ENCODE measurements at regions not wholly inside any gene's neighbourhood (a gene's known extent, or its start where the extent isn't known, plus 50 kb on each side); places are given as distances from the start of the nearest gene placed in this dataset.
A peak's percentile ranks its signal among the peaks of the same experiment; 100 is the strongest.

DNA sequence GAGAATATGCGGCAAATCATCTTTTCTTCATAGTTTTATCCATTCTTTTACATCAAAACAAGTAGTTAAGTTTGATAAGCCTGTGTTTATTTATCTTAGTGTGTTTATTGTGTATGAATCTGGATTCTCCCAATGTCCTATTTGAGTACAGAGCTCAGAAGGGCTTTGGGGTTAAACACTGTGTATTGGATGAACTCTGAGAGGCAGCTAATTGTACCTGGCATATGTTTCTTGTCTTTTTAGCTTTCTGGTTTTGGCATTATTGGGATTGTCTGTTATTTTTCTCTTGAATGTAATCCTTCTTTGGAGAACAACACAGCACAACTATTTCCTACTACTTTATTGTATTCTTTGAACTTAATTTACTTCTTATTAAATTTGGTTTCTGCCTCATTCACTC is 906.9 kb downstream of the ADGRL2 start:
- no peak for DNase-seq

DNA sequence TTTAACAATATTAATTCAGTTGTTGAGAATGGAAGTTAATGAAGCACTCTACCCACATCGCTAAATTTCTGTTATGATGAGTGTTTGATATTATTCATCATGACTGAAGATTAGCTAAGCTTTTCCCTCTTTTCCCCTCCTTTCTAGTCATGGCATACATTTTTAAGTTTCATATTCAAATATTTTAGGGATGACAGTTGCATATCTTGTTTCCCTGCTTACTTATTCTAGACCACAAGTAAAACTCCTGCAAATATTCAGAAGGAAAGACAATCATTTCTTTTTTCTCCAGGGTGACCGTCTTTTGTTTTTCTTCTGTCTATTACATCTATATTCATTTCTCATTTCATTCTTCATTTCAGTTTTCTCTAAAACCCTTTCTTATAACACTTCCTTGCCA is 906.0 kb downstream of the ADGRL2 start:
- DNase-seq, result no peak

DNA sequence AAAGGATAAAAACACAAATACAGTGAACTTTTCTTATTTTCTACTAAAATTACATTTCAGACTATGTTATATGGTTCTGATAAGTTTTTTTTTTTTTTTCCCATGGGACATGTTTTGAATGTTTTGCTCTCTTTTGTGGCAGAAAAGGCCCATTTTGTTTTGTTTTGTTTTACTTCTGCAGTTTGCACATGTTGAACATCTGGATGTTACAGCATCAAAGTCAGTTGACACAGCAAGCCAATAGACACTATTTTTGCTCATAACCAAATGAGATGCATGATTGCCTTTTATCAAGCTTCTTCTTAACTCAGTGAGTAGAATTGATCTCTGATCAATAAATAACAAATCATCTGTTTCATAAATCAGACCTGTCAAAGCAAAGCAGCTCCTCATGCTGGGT is 904.2 kb downstream of the ADGRL2 start:
- DNase-seq, result no peak

DNA sequence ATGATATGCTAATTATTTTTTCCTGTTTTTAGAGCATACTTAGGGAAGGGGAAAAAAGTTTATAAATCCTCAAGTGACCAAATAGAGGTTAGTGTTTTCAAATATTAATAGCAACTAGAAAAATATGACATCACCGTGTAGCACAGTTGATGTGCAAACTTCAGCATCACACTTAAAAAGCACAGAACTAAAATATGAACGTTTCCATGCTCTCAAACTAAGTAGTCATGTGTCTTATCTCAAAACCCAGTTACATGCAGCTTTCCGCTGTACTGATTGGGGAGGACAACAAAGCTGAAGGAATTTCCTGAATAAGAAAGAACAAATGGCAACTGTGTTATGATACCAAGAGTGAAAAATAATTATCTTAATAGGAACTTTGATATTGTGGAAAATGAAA is 903.7 kb downstream of the ADGRL2 start:
- no peak for DNase-seq

DNA sequence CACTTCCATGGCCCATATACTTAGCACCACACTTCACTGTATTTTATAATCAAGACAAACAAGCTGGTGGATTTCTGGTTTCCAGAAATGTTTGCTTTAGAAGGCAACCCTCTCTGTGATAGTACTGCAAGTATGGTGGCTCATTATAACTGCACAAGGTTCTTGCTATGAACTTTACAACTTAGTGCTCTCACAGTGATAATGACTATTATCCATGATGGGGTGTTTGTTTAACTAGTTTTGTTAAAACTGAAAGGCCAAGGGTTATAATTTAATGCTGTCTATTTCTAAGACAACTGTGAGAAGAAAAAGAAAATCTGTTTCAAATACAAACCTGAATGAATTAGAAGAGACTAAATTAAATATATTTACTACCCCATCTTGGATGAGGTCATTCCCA is 903.2 kb downstream of the ADGRL2 start:
- DNase-seq, result no peak

DNA sequence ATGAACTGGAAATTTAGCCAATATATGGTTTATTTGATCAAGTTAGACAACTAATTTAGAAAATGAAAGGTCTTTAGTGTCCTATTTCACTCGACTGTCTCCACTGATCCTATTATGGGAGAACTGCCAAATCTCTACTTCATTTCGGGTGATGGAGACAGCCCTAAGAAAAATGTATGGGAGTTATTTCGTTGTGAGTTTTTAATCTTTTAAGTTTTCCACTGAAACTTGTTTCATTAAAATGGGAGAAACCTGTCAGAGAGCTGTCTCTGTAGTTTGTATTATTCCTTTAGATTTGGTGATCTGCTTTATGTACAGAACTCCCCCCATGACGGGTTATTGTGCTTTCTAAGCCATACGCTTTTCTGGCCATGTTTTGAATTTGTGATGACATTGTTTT is 899.7 kb downstream of the ADGRL2 start:
- no peak for DNase-seq

DNA sequence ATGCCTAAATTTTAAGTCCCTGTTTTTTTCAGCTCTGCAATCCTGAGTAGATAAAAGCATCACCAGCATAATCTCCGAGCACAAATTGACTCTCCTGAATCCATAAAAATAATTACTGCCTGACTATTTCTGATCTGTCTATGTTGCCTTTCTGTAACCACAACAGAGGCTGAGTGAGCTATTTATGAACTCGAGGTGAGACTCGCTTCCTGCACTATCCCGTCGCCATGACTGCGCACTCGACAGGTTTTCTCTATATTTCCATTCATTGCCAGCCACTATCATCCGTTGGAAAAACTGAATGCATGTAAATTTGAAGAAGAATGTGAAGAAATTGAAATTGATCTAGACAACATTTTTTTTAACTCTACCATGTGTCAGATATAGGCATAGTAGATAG is 897.2 kb downstream of the ADGRL2 start:
- no peak for DNase-seq

DNA sequence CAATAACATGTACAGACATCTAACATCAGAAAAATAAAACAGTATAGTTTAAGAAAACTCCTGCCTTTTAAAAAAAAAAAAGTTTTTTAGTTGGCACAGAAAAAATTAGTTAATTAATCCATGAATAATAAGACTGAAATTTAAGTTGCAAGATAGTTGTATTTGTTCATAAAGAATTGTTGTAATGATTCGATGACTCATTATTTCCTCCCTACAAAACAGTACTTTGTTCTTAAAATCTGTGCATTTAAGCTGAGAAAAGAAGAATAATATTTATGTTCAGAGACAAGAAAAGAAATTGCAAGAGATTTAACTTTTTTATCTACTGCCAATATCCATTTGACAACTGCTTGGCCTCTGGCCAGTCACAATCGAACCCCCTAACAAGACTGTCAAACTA is 894.7 kb downstream of the ADGRL2 start:
- no peak for DNase-seq

DNA sequence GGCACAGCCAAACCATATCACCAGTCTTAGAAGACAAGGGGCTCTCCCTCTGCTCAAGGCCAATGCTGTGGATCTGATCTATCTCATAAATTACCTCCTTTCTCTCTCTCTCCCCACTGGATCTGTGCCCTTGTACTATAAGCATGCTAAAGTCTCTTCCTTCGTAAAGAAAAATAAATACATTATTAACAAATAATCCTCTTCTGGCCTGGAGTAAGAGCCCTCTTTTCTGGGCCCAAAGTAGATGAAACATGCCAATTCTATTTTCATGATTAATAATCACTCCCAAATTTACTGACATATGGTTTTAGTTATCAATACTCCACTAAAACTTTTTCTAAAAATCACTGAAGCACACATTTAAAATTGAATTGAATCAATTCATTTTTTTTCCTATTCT is 889.7 kb downstream of the ADGRL2 start:
- no peak for DNase-seq

DNA sequence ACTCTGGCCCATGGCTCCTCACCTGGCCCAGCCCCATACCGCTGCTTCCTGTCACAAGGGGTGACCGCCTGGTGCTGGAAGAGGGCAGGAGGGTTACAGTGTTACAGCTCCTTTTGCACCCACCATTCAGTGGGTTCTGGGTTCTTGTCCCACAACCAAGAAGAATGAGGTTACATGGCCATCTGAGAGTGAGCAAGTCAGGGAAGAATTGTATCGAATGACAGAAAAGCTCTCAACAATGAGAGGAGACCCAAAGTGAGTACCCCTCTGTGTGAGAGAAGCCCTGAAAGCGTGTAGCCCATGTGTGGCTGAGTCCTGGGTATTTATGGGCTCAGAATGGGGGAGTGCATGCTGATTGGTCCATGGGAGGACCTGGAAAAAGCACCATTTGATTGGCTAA is 888.5 kb downstream of the ADGRL2 start:
- DNase-seq, result no peak

DNA sequence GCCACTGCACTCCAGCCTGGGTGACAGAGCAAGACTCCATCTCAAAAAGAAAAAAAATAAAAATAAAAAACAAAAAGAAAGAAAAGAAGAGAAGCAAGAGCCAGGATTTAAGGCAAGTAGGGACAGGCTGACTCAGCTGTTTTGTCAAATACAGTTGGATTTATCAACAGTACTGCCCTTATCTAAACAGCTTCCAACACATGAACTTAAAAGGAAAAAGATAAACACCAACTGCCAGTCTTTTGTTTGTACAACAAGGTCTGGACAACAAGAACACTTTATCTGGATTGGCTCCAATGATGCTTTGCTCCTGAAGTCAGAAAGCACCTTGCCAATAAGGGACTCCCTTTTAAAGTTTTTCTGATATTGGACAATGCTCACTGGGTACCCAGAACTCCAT is 886.0 kb downstream of the ADGRL2 start:
- DNase-seq, result no peak

DNA sequence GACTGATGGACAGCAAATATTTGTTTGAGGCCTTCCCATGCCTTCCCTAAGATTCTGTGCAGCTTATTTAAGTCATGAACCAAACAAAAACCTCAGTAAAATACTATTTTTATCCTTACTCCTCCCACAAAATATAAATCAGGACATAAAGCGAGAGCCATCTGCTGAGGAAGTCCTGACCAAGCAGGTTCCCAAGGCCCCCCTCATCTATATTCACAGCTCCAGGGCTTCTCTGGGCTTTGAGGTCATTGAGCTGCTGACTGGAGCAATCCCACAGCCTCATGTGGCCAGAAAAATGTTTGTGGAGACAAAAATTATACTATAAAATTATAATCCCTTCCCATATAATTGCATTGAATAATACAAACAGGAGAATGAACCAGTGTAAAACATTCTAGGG is 846.2 kb downstream of the ADGRL2 start:
- DNase-seq, result no peak

DNA sequence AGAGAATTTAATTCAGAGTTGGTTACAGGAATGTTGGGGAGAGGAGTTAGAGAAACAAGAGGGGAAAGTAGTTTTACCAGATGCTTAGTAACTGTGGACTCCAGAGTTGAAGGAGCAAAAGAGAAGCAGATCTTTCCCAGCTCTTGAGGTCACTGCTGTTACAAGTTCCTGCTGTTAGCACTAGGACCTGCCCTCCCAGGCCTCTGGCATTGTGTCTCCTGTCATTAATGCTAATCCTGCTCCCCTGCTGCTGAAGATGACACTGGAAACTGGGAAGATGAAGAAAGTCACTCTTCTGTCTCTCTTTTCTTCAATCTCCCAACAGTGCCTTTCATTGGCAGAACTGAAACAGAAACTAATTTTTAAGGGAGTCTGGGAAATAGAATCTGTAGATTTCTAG is 845.6 kb downstream of the ADGRL2 start:
- no peak for DNase-seq

DNA sequence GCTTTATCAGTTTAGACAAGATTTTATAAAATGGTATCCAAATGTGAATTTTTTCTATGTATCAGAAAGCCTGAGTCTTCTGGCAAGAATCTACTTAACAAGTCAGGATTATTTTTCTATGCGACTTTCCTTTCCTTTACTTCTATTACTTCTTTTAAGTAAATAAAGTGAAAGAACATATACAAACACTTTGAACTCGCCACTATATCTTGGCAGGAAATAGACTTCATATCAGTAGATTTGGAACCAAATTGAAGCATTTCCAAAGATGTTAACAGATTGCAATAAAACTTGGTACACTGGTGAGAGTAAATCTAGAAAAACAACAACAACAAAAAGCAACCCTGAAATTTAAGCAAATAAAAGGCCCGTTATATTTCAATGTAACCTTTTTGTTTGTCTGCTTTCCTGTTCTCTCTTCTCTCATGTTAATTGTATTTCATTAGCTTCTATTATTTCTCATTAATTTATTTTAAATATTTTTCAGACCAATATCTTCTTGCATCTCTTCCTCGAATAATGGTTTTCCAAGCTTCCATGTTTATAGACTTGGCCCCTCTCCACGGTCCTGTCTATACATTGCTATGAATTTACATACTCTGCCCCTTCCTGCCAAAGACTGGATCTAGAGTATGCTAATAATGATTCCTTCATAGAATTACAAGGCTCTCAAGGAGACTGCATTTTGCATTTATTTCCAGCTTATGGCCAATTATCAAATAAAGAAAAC is 843.6 kb downstream of the ADGRL2 start:
- DNase-seq, result no peak

DNA sequence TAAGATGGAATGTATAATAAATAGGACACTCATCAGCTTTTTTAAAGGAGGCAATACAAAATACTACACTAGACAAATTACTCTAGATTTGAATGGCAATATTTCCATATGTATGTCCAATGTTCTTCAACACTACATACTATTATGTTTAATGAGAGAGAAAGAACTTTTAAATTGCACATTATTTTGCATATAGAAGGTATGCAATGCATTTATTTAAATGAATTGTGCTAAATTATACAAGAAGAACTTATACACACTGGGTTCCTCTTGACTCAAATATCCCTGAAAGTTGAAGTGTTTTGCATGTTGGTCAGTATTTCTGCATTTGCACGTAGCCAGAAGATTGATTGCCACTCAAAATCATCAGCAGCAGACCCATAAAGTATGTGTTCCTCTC is 839.6 kb downstream of the ADGRL2 start:
- no peak for DNase-seq

DNA sequence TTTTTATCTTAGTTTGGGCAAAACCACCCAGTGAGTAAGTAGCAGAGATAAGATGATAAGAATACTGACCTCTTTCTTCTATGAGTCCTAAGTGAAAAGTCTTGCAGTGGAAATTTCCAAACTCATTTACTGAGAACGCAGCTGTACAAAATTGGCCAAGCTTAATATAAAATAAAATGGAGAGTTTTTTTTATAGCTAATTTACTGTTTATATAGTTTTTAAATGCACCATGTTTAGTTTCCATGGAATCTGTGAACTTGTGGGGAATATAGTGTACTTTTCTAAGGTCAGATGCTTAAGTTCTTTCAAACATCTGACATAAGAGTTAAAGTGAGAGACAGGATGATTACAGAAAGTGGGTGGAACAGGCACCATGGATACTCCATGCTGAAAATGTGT is 833.5 kb downstream of the ADGRL2 start:
- DNase-seq, result no peak

DNA sequence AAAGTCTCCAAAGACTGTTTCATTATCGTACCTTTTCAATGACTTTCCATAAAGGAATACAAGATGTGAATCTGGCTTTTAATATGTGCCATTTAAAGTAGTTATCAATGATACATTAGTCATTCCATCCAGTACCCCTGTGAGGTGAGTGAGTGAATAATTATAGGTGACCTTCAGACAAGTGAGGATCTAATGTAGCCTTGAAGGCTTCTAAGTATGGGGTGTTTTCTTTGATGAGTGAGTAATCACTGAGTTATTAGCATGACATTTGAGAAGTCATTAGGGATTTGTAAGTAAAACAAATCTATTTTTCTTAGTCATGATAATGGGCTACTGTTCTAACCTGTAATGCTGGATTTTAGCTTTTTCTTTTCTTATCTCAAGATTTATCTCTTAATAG is 831.4 kb downstream of the ADGRL2 start:
- DNase-seq, result peak; percentile 25

DNA sequence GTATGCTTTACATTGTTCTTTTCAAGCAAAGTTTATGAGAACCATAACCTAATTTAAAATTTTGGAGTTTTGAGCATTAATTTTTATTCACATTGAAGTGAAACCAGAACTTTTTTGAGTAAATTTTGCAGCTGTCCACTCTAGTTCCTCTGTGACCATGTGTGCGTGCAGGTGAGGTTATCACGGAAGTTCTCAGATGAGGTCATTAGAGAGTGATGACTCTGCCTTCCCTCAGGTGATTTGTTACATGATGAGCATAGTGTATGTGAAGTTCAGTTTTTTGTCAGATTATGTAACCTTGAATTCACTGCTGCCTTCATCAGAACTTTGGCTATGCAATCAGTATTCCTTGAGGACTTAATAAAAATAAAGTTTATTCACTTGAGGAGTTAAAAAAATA is 828.2 kb downstream of the ADGRL2 start:
- DNase-seq, result no peak

DNA sequence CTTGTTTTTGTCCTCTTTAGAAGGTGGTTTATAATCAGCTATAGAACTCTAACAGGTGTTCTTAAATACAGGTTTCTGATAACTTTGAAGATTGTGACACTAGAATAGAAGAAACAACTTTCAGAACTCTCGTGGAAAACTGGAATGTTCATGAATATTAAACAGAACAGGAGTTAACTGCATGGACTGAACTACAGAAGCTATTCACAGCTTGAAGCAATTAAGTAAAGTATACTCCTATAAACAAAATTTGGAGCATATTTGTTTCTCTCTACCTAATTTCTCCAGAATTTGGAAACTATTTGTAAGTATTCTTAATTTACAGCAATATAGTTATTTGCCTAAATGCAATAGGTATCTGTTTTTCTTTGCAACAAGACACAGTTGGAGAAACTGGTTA is 824.8 kb downstream of the ADGRL2 start:
- DNase-seq, result no peak

DNA sequence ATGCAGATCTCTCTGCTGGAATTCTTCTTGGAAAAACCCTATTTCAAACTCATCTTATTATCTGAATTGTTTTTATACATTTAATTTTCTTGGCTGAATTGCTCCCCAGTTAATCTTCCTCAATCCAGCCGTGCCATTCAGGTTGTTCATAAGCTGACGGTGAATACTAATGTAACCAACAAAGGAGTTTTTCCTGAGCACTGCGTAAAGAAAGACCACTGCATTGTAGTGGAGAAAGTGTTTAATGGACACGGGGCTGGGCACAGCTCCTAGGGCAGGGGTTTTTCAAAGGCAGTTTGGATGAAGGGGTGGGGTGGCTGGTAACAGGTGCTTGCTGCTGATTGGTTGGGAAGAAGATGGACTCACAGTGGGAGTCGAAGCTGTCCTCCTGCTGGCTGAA is 820.3 kb downstream of the ADGRL2 start:
- DNase-seq, result no peak

DNA sequence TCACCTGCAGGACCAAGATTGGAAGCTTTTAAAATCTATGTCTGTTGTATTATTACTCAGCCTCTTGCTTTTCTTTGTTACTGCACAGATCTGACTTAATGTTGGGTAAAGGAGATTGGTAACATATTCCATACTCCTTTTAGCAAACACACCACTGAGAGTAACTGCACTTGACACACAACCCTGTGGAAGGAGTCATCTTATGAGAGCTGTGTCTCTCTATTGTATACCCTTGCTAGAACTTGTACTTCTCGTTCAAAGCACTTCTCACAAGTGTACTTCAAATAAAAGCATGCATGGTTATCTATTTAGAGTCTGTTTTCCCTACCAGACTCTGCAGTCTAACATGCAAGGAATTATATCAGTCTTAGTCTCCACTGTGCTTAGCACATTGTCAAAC is 813.4 kb downstream of the ADGRL2 start:
- no peak for DNase-seq

DNA sequence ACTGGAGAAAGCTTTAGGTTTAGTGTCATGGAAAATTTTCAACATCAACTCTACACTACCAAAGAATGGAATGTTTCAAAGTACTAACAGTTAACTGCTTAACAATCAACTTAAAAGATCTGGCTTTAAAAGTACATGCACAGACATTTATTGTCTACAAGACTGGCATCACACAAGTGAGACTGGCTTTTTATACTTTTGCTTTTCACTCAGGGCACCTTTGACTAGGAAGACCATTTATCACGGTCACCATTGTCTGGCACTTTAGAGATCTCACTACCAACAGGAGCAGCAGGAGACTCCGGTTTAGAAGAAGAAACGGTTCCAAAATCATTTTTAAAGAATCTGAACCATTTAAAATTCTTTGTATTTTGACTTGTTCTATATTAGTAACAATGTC is 812.3 kb downstream of the ADGRL2 start:
- no peak for DNase-seq

DNA sequence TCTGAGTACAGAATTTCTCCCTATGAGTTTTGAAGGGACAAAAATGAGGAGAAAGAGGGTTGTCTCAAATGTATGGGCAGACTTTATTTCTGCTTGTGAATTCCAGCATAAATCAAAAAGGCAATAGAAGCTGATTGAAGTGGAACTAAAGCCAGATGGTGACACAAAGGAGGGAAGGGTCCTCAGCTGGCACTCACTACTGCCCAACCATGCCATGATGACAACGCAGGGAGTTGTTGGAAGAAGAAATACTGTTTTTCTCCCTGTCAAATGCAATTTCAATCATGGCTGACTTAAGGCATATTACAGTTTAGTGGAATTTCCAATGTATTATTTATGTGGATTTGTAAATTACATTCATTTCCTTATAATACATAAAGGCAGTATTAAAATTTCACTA is 805.8 kb downstream of the ADGRL2 start:
- no peak for DNase-seq

DNA sequence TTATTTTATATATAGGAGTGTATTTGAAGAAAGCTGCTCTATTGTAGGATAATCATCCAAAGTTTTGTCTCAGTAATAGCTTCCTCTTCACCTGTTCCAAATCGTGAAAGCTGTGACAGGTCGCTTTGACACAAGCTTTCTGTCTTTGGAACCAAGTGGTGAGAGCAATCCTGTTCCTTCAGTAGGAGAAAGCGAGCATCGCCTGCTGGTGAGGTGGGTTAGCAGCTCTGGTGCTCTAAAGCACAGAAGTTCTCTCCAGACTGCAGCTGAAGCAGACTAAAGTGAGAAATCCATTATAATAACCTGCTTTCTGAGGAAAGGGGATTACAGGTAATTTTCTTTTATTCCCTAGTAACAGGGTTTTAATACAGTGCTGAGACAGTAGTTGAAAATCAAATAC is 803.8 kb downstream of the ADGRL2 start:
- no peak for DNase-seq

DNA sequence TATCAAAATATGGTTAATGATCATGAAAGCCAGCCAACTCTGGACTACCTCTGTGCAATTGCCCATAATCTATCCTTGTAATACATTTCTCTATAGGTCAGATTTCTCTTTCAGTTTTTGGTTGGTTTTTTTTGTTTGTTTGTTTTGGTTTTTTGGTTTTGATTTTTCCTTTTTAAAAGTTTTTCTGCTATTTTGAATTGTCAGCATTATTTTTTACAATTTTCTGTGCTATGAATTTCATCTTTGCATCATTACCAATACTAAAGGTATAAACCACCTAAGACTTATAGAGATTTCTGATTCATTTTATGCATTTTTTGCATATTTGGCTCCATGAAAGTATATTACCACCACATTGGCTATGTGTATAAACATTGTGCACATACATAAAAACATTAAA is 799.6 kb downstream of the ADGRL2 start:
- no peak for DNase-seq

DNA sequence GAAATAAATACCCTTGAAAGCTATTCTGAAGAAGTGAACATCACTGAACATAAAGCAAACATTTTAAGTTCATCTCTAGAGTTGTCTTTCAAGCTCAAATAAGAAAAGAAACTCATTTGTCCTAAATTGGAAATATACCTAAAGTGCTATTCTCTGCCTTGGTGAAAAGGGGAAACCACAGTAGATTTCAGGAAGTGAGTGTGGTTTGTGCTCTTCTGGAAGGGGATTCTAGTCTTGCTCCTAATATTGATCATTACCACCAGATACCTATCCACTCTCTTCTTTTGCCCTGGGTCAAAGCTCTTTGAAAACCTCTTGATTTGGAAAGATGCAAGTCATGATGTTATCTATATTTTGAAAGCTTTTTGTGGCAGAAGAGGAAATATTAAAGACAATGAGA is 798.1 kb downstream of the ADGRL2 start:
- no peak for DNase-seq
